Adrenal gland (tissue), 5 donors: ENCODE measurements at regions not wholly inside any gene's neighbourhood (a gene's known extent, or its start where the extent isn't known, plus 50 kb on each side); places are given as distances from the start of the nearest gene placed in this dataset.

Experiments
- POLR2A ChIP-seq, 2 donors: fragments of 450-650 bp; IDR thresholded peaks; one replicate each; pipeline ENCODE4 v1.6.1; 2017; ENCODE audit warnings: antibody characterized with exemption in 2 of 2, mild to moderate bottlenecking in 2 of 2, moderate library complexity in 1 of 2
- TF ChIP-seq, protein P1 (sequence below), 6 experiments: fragments of 450-650 bp in 4 of 6; fragments of 200-600 bp in 2 of 6; sonication (generic) in 1 of 6; IDR thresholded peaks; 1 replicate in 5 of 6; 2 replicates in 1 of 6; pipeline versions ENCODE4 v1.5.1 to v1.8.0; 2016 to 2021; ENCODE audit warnings: antibody characterized with exemption in 6 of 6, mild to moderate bottlenecking in 2 of 6, moderate library complexity in 1 of 6
- donor health status: DM: no; HTN: no; CAD: no.

DNA sequence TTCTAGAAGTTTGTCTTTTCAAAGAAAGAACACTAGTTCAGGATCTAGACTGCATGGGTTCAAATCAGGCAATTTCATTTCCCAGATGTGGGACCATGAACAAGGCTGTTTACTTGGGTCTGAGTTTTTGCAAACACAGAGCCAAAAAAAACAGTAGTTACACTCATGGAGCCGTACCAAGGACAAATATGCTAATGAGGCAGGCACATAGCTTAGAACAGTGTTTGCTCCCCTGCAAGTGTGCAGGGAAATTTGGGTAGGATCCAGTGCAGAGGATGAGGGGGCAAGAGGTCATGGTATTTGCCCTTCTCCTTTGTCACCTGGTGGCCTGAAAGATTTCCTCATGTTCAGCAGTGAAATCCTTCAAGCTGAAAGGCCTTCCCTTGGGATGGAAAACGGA, 860.4 kb downstream of the VRK1 start:
- TF ChIP-seq, protein P1, sequence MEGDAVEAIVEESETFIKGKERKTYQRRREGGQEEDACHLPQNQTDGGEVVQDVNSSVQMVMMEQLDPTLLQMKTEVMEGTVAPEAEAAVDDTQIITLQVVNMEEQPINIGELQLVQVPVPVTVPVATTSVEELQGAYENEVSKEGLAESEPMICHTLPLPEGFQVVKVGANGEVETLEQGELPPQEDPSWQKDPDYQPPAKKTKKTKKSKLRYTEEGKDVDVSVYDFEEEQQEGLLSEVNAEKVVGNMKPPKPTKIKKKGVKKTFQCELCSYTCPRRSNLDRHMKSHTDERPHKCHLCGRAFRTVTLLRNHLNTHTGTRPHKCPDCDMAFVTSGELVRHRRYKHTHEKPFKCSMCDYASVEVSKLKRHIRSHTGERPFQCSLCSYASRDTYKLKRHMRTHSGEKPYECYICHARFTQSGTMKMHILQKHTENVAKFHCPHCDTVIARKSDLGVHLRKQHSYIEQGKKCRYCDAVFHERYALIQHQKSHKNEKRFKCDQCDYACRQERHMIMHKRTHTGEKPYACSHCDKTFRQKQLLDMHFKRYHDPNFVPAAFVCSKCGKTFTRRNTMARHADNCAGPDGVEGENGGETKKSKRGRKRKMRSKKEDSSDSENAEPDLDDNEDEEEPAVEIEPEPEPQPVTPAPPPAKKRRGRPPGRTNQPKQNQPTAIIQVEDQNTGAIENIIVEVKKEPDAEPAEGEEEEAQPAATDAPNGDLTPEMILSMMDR (IDR thresholded peaks at IDR 0.05): no peak
- TF ChIP-seq POLR2A (IDR thresholded peaks at IDR 0.05): no peak
